ENCODE measurements at regions not wholly inside any gene's neighbourhood (a gene's known extent, or its start where the extent isn't known, plus 50 kb on each side); places are given as distances from the start of the nearest gene placed in this dataset.

DNA sequence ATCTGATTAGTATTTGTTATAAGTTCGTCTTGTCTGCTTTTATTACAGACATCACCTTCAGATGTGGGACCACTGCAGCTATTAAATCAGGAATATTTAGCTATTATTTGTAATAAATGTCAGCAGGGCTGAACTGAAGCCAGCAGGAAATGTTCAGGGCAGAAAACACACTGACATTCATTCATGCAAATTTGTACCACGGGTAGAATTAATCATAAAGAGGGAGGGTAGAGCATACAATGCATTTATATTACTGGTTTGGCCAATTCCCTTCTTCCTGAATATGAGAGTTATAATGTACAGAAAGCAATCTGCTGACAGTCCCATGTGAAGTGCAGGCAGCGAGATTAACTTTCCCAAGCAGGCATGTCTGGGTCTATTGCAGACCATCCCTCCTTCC, 117.3 kb upstream of the NUDT12 start:
- TF ChIP-seq, protein P1, sequence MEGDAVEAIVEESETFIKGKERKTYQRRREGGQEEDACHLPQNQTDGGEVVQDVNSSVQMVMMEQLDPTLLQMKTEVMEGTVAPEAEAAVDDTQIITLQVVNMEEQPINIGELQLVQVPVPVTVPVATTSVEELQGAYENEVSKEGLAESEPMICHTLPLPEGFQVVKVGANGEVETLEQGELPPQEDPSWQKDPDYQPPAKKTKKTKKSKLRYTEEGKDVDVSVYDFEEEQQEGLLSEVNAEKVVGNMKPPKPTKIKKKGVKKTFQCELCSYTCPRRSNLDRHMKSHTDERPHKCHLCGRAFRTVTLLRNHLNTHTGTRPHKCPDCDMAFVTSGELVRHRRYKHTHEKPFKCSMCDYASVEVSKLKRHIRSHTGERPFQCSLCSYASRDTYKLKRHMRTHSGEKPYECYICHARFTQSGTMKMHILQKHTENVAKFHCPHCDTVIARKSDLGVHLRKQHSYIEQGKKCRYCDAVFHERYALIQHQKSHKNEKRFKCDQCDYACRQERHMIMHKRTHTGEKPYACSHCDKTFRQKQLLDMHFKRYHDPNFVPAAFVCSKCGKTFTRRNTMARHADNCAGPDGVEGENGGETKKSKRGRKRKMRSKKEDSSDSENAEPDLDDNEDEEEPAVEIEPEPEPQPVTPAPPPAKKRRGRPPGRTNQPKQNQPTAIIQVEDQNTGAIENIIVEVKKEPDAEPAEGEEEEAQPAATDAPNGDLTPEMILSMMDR (conservative IDR thresholded peaks at IDR 0.05; ENCODE audit: low read length) = no peak
- TF ChIP-seq EZH2phosphoT487 (IDR thresholded peaks at IDR 0.05; ENCODE audit: borderline replicate concordance, low read depth, low read length) = no peak
